CD4-positive, alpha-beta T cell treated with Interleukin-6 for 4 hours (primary cell): ENCODE measurements at regions not wholly inside any gene's neighbourhood (a gene's known extent, or its start where the extent isn't known, plus 50 kb on each side); places are given as distances from the start of the nearest gene placed in this dataset.

Experiments
- DNase-seq: peaks from one replicate; pipeline ENCODE4 v3.0.0-alpha.2; 2020; ENCODE audit warnings: mixed read lengths

- DNase-seq, result no peak
Observed at GRCh38 chr12:115095073-115095748, 411.2 kb upstream of the TBX3 start.

- no peak for DNase-seq
Observed at GRCh38 chr12:115094163-115094816, 410.3 kb upstream of the TBX3 start.

- DNase-seq, result no peak
Observed at GRCh38 chr12:115093261-115093660, 409.3 kb upstream of the TBX3 start.

GRCh38 chr12:115090783-115091182, 406.8 kb upstream of the TBX3 start:
- no peak for DNase-seq

- no peak for DNase-seq
Observed at GRCh38 chr12:115088995-115089841, 405.2 kb upstream of the TBX3 start.

GRCh38 chr12:115088328-115088994, 404.5 kb upstream of the TBX3 start:
- DNase-seq, result no peak

GRCh38 chr12:115085594-115085993, 401.6 kb upstream of the TBX3 start:
- DNase-seq, result no peak

- no peak for DNase-seq
Observed at GRCh38 chr12:115079760-115080159, 395.8 kb upstream of the TBX3 start.

GRCh38 chr12:115078990-115079389, 395.0 kb upstream of the TBX3 start:
- DNase-seq, result no peak

GRCh38 chr12:115078334-115078733, 394.4 kb upstream of the TBX3 start:
- DNase-seq, result no peak

GRCh38 chr12:115075552-115076170, 391.7 kb upstream of the TBX3 start:
- no peak for DNase-seq

- no peak for DNase-seq
Observed at GRCh38 chr12:115074617-115075016, 390.6 kb upstream of the TBX3 start.

GRCh38 chr12:115072712-115073111, 388.7 kb upstream of the TBX3 start:
- no peak for DNase-seq

- DNase-seq, result no peak
Observed at GRCh38 chr12:115070313-115070712, 386.3 kb upstream of the TBX3 start.

GRCh38 chr12:115064296-115064695, 380.3 kb upstream of the TBX3 start:
- DNase-seq, result no peak

GRCh38 chr12:115062741-115063140, 378.8 kb upstream of the TBX3 start:
- DNase-seq, result no peak

- no peak for DNase-seq
Observed at GRCh38 chr12:115060477-115061168, 376.6 kb upstream of the TBX3 start.

GRCh38 chr12:115057445-115057844, 373.5 kb upstream of the TBX3 start:
- DNase-seq, result no peak

- DNase-seq, result no peak
Observed at GRCh38 chr12:115051378-115051777, 367.4 kb upstream of the TBX3 start.

- no peak for DNase-seq
Observed at GRCh38 chr12:115049614-115050013, 365.6 kb upstream of the TBX3 start.

GRCh38 chr12:115046805-115047204, 362.8 kb upstream of the TBX3 start:
- DNase-seq, result no peak

- DNase-seq, result no peak
Observed at GRCh38 chr12:115044073-115044472, 360.1 kb upstream of the TBX3 start.
